HEK293 (cell line): ENCODE measurements at regions not wholly inside any gene's neighbourhood (a gene's known extent, or its start where the extent isn't known, plus 50 kb on each side); places are given as distances from the start of the nearest gene placed in this dataset.

Experiments used
- BCL11A ChIP-seq: fragments of 450-650 bp; formaldehyde crosslinking; IDR thresholded peaks from 2 replicates; pipeline ENCODE4 v1.5.1; 2016; ENCODE audit warnings: low read depth, missing biosample characterization, missing genetic modification characterization
- CTCF ChIP-seq: fragments of 450-650 bp; formaldehyde crosslinking; IDR thresholded peaks from 2 replicates; pipeline ENCODE4 v1.5.1; 2016; ENCODE audit warnings: missing biosample characterization, missing genetic modification characterization
- GLIS2 ChIP-seq: fragments of 450-650 bp; formaldehyde crosslinking; IDR thresholded peaks from 2 replicates; pipeline ENCODE4 v1.5.1; 2016; ENCODE audit warnings: missing biosample characterization, missing genetic modification characterization
- KLF9 ChIP-seq: fragments of 450-650 bp; formaldehyde crosslinking; IDR thresholded peaks from 2 replicates; pipeline ENCODE4 v1.5.1; 2016; ENCODE audit warnings: missing biosample characterization, missing genetic modification characterization, low read depth
- PATZ1 ChIP-seq: fragments of 450-650 bp; formaldehyde crosslinking; IDR thresholded peaks from 2 replicates; pipeline ENCODE4 v1.5.1; 2016; ENCODE audit warnings: missing biosample characterization, missing genetic modification characterization
- ZBTB49 ChIP-seq: fragments of 450-650 bp; formaldehyde crosslinking; IDR thresholded peaks from 2 replicates; pipeline ENCODE4 v1.5.1; 2016; ENCODE audit warnings: missing biosample characterization, missing genetic modification characterization, low read depth
- ZNF274 ChIP-seq, 2 experiments: fragments of 200-500 bp in 1 of 2; fragments of 450-650 bp in 1 of 2; sonication (Bioruptor generic) in 1 of 2; formaldehyde crosslinking in 1 of 2; IDR thresholded peaks; 2 replicates each; pipeline versions ENCODE4 v1.5.1 to v1.6.1; 2014 to 2016; ENCODE audit warnings: borderline replicate concordance in 1 of 2, inconsistent platforms in 1 of 2, low read length in 1 of 2, missing biosample characterization in 1 of 2, missing genetic modification characterization in 1 of 2
- ZNF529 ChIP-seq: fragments of 450-650 bp; formaldehyde crosslinking; IDR thresholded peaks from 2 replicates; pipeline ENCODE4 v1.5.1; 2017; ENCODE audit warnings: missing genetic modification characterization, missing biosample characterization; ENCODE audit not compliant: insufficient replicate concordance
- ZNF558 ChIP-seq: fragments of 450-650 bp; formaldehyde crosslinking; IDR thresholded peaks from 2 replicates; pipeline ENCODE4 v1.5.1; 2016; ENCODE audit warnings: missing biosample characterization, missing genetic modification characterization
- ZNF645 ChIP-seq: fragments of 450-650 bp; formaldehyde crosslinking; IDR thresholded peaks from 2 replicates; pipeline ENCODE4; 2016; ENCODE audit warnings: missing biosample characterization, missing genetic modification characterization
- ZNF670 ChIP-seq: fragments of 450-650 bp; formaldehyde crosslinking; IDR thresholded peaks from 2 replicates; pipeline ENCODE4 v1.5.1; 2016; ENCODE audit warnings: missing biosample characterization, missing genetic modification characterization, low read depth

- TF ChIP-seq CTCF (no peak), GLIS2 (tag by site-specific recombination) (no peak), ZNF529 (tag by site-specific recombination) (no peak), ZNF645 (no peak), ZNF670 (tag by site-specific recombination) (no peak), BCL11A (tag by site-specific recombination) (no peak), KLF9 (tag by site-specific recombination) (no peak), PATZ1 (tag by site-specific recombination) (no peak), ZNF274 (IDR thresholded peaks at IDR 0.05; ENCODE audit: low read length) (no peak), ZNF274 (tag by site-specific recombination; IDR thresholded peaks at IDR 0.05; ENCODE audit: borderline replicate concordance) (no peak), ZBTB49 (tag by site-specific recombination) (no peak), ZNF558 (tag by site-specific recombination) (no peak)
Measured at GRCh38 chr17:33387406-33387805, 94.3 kb upstream of the ASIC2 start.
